B cell (primary cell): ENCODE measurements at regions not wholly inside any gene's neighbourhood (a gene's known extent, or its start where the extent isn't known, plus 50 kb on each side); places are given as distances from the start of the nearest gene placed in this dataset.

Experiments used
- ATAC-seq: fragments of 200-7000 bp; cut with Tn5 transposase; one replicate; pipeline ENCODE4 v1.10.0; 2021; ENCODE audit warnings: low read depth, mild to moderate bottlenecking, moderate number of reproducible peaks, moderate library complexity
- CTCF ChIA-PET: fragments of 350-600 bp; sonication (Branson Sonifier 250); formaldehyde crosslinking; loops from one replicate; lab custom pipeline; 2021; ENCODE audit warnings: antibody characterized with exemption, inconsistent platforms; lab: Charles Lee
- POLR2A ChIA-PET: fragments of 350-600 bp; sonication (Branson Sonifier 250); formaldehyde crosslinking; loops from one replicate; lab custom pipeline; 2021; ENCODE audit warnings: antibody characterized with exemption; lab: Charles Lee
- DNase-seq: peaks from one replicate; pipeline ENCODE4 v3.0.0; 2013
- H2AFZ ChIP-seq: 2 replicates; pipeline ENCODE4 v1.6.1; 2012; ENCODE audit warnings: mild to moderate bottlenecking, low read depth, low read length; ENCODE audit not compliant: insufficient read depth, poor library complexity, severe bottlenecking
- H3K27ac ChIP-seq, 2 donors: 1 replicate in 1 of 2; 2 replicates in 1 of 2; pipeline ENCODE4 v1.5.1; 2012 to 2013; ENCODE audit warnings: low read length in 2 of 2, mild to moderate bottlenecking in 2 of 2, moderate library complexity in 1 of 2
- H3K27me3 ChIP-seq, 4 experiments: fragments of 200-600 bp in 1 of 4; sonication (generic) in 1 of 4; replicated peaks in 1 of 4; 1 replicate in 2 of 4; 2 replicates in 2 of 4; pipeline versions ENCODE4 v1.6.1 to v1.7.0; 2013 to 2016; ENCODE audit warnings: low read length in 3 of 4, mild to moderate bottlenecking in 2 of 4, mixed read lengths in 1 of 4, moderate library complexity in 1 of 4; ENCODE audit not compliant: insufficient read depth in 4 of 4, control insufficient read depth in 3 of 4; ENCODE audit errors: control extremely low read depth in 1 of 4
- H3K36me3 ChIP-seq, 2 experiments: replicated peaks in 1 of 2; 1 replicate in 1 of 2; 2 replicates in 1 of 2; pipeline versions ENCODE4 v1.6.1 to v1.7.1; 2013; ENCODE audit warnings: low read length in 1 of 2; ENCODE audit not compliant: insufficient read depth in 2 of 2, control insufficient read depth in 1 of 2; ENCODE audit errors: control extremely low read depth in 1 of 2, extremely low read depth in 1 of 2
- H3K4me1 ChIP-seq, 2 donors: fragments of 200-600 bp in 1 of 2; sonication (generic) in 1 of 2; 1 replicate in 1 of 2; 2 replicates in 1 of 2; pipeline versions ENCODE4 v1.5.1 to v1.6.1; 2013 to 2017; ENCODE audit warnings: low read length in 2 of 2; ENCODE audit not compliant: control insufficient read depth in 2 of 2, insufficient read depth in 2 of 2
- H3K4me2 ChIP-seq: replicated peaks from 2 replicates; pipeline ENCODE3; 2012; ENCODE audit warnings: mild to moderate bottlenecking, low read depth, low read length; ENCODE audit not compliant: poor library complexity, severe bottlenecking
- H3K4me3 ChIP-seq, 5 experiments: fragments of 200-600 bp in 1 of 5; sonication (generic) in 1 of 5; 1 replicate in 3 of 5; 2 replicates in 2 of 5; pipeline versions ENCODE4 v1.5.1 to v1.7.0; 2011 to 2016; ENCODE audit warnings: low read length in 4 of 5, mild to moderate bottlenecking in 4 of 5, low read depth in 2 of 5, control low read depth in 1 of 5, moderate library complexity in 1 of 5; ENCODE audit not compliant: insufficient read depth in 1 of 5; ENCODE audit errors: control extremely low read depth in 1 of 5, extremely low read depth in 1 of 5
- H3K79me2 ChIP-seq: fragments of 200-600 bp; sonication (generic); one replicate; pipeline ENCODE4 v1.6.0; 2016; ENCODE audit warnings: low read length; ENCODE audit not compliant: control insufficient read depth, insufficient read depth
- H3K9ac ChIP-seq: fragments of 200-600 bp; sonication (generic); 2 replicates; pipeline ENCODE4 v1.6.1; 2017; ENCODE audit warnings: mild to moderate bottlenecking, low read length, moderate library complexity
- H3K9me3 ChIP-seq, 3 donors: one replicate each; pipeline versions ENCODE4 v1.6.1 to v1.7.1; 2013; ENCODE audit warnings: low read length in 2 of 3; ENCODE audit not compliant: control insufficient read depth in 2 of 3, insufficient read depth in 1 of 3; ENCODE audit errors: control extremely low read depth in 1 of 3
- H4K20me1 ChIP-seq: 2 replicates; pipeline ENCODE4 v1.6.0; 2012; ENCODE audit warnings: mild to moderate bottlenecking, low read length; ENCODE audit not compliant: insufficient read depth, control insufficient read depth, poor library complexity, severe bottlenecking
- H3K27ac Mint-ChIP-seq: one replicate; pipeline ENCODE4 v1.8.0; 2021; ENCODE audit warnings: mixed read lengths
- H3K27me3 Mint-ChIP-seq: one replicate; pipeline ENCODE4 v1.8.0; 2021; ENCODE audit warnings: mixed read lengths
- H3K4me1 Mint-ChIP-seq: one replicate; pipeline ENCODE4 v1.8.0; 2021; ENCODE audit warnings: mixed read lengths
- H3K4me3 Mint-ChIP-seq: one replicate; pipeline ENCODE4 v1.8.0; 2021; ENCODE audit warnings: mixed read lengths
- H3K9me3 Mint-ChIP-seq: one replicate; pipeline ENCODE4 v1.8.0; 2022; ENCODE audit warnings: mixed read lengths; ENCODE audit not compliant: insufficient read depth
- CTCF ChIP-seq: fragments of 200-600 bp; IDR thresholded peaks from one replicate; pipeline ENCODE4 v1.8.0; 2022; ENCODE audit warnings: antibody characterized with exemption, mild to moderate bottlenecking
- EZH2 ChIP-seq: IDR thresholded peaks from 2 replicates; pipeline ENCODE4 v1.6.1; 2012; ENCODE audit warnings: borderline replicate concordance, low read depth, mild to moderate bottlenecking, moderate library complexity, low read length; ENCODE audit not compliant: insufficient read depth, poor library complexity, severe bottlenecking
- WGBS: methylation state at CpG from one replicate; pipeline ENCODE4 v1.1.5; 2013; ENCODE audit warnings: missing lambda C conversion rate; ENCODE audit not compliant: insufficient coverage; 5-methylcytosine and 5-hydroxymethylcytosine counted together
- intact Hi-C: fragments of 100-400 bp; cut with micrococcal nuclease; formaldehyde crosslinking; loops from one replicate; pipeline ENCODE4 v1.10.0; 2022

- Mint-ChIP-seq H3K27ac (no peak overlapping the region), H3K9me3 (no peaks in the 10 kb centered on the region), H3K27me3 (peaks cover 25% of the 10 kb centered on the region), H3K4me1 (no peaks in the 10 kb centered on the region), H3K4me3 (no peak overlapping the region)
- H2AFZ ChIP-seq = no peak overlapping the region
- H3K36me3 ChIP-seq = no peaks in the 10 kb centered on the region
- no peak overlapping the region for H3K4me2 ChIP-seq
- H3K4me1 ChIP-seq = no peaks in the 10 kb centered on the region
- no peaks in the 10 kb centered on the region for H3K79me2 ChIP-seq
- ChIA-PET POLR2A (no interaction called here), CTCF (no interaction called here)
- no peak for DNase-seq
- TF ChIP-seq CTCF = no peak
- no peak for TF ChIP-seq EZH2
- H3K27ac ChIP-seq = no peak overlapping the region
- no peaks in the 10 kb centered on the region for H4K20me1 ChIP-seq
- no peak overlapping the region for H3K9ac ChIP-seq
- intact Hi-C loops = no loop called here
- H3K4me3 ChIP-seq = no peak overlapping the region
- peaks cover 0 to 3% (median 0%) of the 10 kb centered on the region in 3 donors for H3K9me3 ChIP-seq
- no peak for ATAC-seq
- peaks cover 0 to 8% (median 2%) of the 10 kb centered on the region in 4 experiments for H3K27me3 ChIP-seq
These were observed 128.6 kb upstream of the CRY1 start for GRCh38 chr12:107221913-107222312.

GRCh38 chr12:107223821-107224220 is 130.5 kb upstream of the CRY1 start:
- no peak overlapping the region for H3K4me2 ChIP-seq
- no peak for TF ChIP-seq CTCF
- TF ChIP-seq EZH2 = no peak
- no peaks in the 10 kb centered on the region for H3K36me3 ChIP-seq
- ATAC-seq (no peak), DNase-seq (no peak)
- no peak overlapping the region for H2AFZ ChIP-seq
- H3K4me3 ChIP-seq = no peak overlapping the region
- ChIA-PET CTCF (interaction anchor here (0.6 kb wide), 1 partner anchor 16 kb away, joined by 4 read pairs; no protein-coding TSS in a partner anchor), POLR2A (no interaction called here)
- H3K79me2 ChIP-seq = no peaks in the 10 kb centered on the region
- intact Hi-C loops = no loop called here
- peaks cover 0 to 8% (median 2%) of the 10 kb centered on the region in 4 experiments for H3K27me3 ChIP-seq
- no peak overlapping the region for H3K4me3 Mint-ChIP-seq
- H3K9me3 ChIP-seq = peaks cover 0 to 3% (median 0%) of the 10 kb centered on the region in 3 donors
- no peaks in the 10 kb centered on the region for H3K9me3 Mint-ChIP-seq
- no peak overlapping the region for H3K9ac ChIP-seq
- H4K20me1 ChIP-seq = no peaks in the 10 kb centered on the region
- no peaks in the 10 kb centered on the region for H3K4me1 Mint-ChIP-seq
- no peak overlapping the region for H3K27ac Mint-ChIP-seq
- peaks cover 25% of the 10 kb centered on the region for H3K27me3 Mint-ChIP-seq
- H3K27ac ChIP-seq = no peak overlapping the region
- no peaks in the 10 kb centered on the region for H3K4me1 ChIP-seq
- 95% methylated on average over 4 of the region's 5 CpGs for WGBS
